22Rv1 (cell line): ENCODE measurements at regions not wholly inside any gene's neighbourhood (a gene's known extent, or its start where the extent isn't known, plus 50 kb on each side); places are given as distances from the start of the nearest gene placed in this dataset.

Experiments used
- H3K27ac ChIP-seq: fragments of 450-650 bp; 2 replicates; pipeline ENCODE4 v1.5.1; 2017
- CTCF ChIP-seq: fragments of 450-650 bp; IDR thresholded peaks from 2 replicates; pipeline ENCODE4 v1.5.1; 2017; ENCODE audit warnings: mild to moderate bottlenecking
- ZFX ChIP-seq: fragments of 450-650 bp; IDR thresholded peaks from 2 replicates; pipeline ENCODE4 v1.6.1; 2017; ENCODE audit warnings: antibody characterized with exemption, borderline replicate concordance

- no peak overlapping the region for H3K27ac ChIP-seq
- TF ChIP-seq ZFX (no peak), CTCF (no peak)
Measured at GRCh38 chr1:36562181-36562685, 79.5 kb upstream of the CSF3R start.

GRCh38 chr1:36561361-36561724, 78.6 kb upstream of the CSF3R start:
- TF ChIP-seq CTCF (no peak), ZFX (no peak)
- H3K27ac ChIP-seq: no peak overlapping the region

GRCh38 chr1:36560621-36561360, 78.1 kb upstream of the CSF3R start:
- TF ChIP-seq ZFX (no peak), CTCF (no peak)
- H3K27ac ChIP-seq: no peak overlapping the region

GRCh38 chr1:36560177-36560576, 77.5 kb upstream of the CSF3R start:
- no peak overlapping the region for H3K27ac ChIP-seq
- TF ChIP-seq CTCF (no peak), ZFX (no peak)

- TF ChIP-seq ZFX: no peak
- no peak for TF ChIP-seq CTCF
- no peak overlapping the region for H3K27ac ChIP-seq
Measured at GRCh38 chr1:36559061-36559460, 76.3 kb upstream of the CSF3R start.

- TF ChIP-seq CTCF: no peak
- no peak for TF ChIP-seq ZFX
Measured at GRCh38 chr1:36557041-36558000, 74.6 kb upstream of the CSF3R start.

GRCh38 chr1:36555041-36555440, 72.3 kb upstream of the CSF3R start:
- TF ChIP-seq CTCF (no peak), ZFX (no peak)

More at GRCh38 chr1:36557041-36558000, 74.6 kb upstream of the CSF3R start:
- no peak overlapping the region for H3K27ac ChIP-seq

More at GRCh38 chr1:36555041-36555440, 72.3 kb upstream of the CSF3R start:
- no peak overlapping the region for H3K27ac ChIP-seq
